ENCODE measurements at regions not wholly inside any gene's neighbourhood (a gene's known extent, or its start where the extent isn't known, plus 50 kb on each side); places are given as distances from the start of the nearest gene placed in this dataset.

GRCh38 chr2:174660984-174661675, 63.5 kb upstream of the WIPF1 start:
- no peaks in the 10 kb centered on the region for H3K9me3 ChIP-seq
- H3K4me3 ChIP-seq: no peak overlapping the region
- no peaks in the 10 kb centered on the region for H3K27me3 ChIP-seq
- intact Hi-C loops (cut with DNase I; ENCODE audit: low total_unique reads): no loop called here
- in situ Hi-C loops (cut with MboI; ENCODE audit: low pct_ligation_motif_present in 1 of 4, low pct_unique_long_range_greater_than_20kb in 1 of 4, low sequenced_read_pairs in 3 of 4): no loop called here
- H3K27ac ChIP-seq: no peak overlapping the region
- H3K4me1 ChIP-seq: peaks cover 0 to 24% (median 16%) of the 10 kb centered on the region in 4 donors
- no peak for DNase-seq
- 80 to 90% methylated on average over 1 to 9 of the region's 9 CpGs for WGBS, 2 donors (ENCODE audit: low coverage in 1 of 2)
- TF ChIP-seq POLR2AphosphoS5 (IDR thresholded peaks at IDR 0.05): no peak
- TF ChIP-seq CTCF (IDR thresholded peaks at IDR 0.05): no peak
- no peak for TF ChIP-seq POLR2A (IDR thresholded peaks at IDR 0.05)
- no peak for TF ChIP-seq EP300 (IDR thresholded peaks at IDR 0.05; ENCODE audit: low read depth)
- H3K36me3 ChIP-seq: no peaks in the 10 kb centered on the region

GRCh38 chr2:174659069-174659900, 61.7 kb upstream of the WIPF1 start:
- TF ChIP-seq EP300 (IDR thresholded peaks at IDR 0.05; ENCODE audit: low read depth): no peak
- TF ChIP-seq POLR2A (IDR thresholded peaks at IDR 0.05): no peak
- TF ChIP-seq POLR2AphosphoS5 (IDR thresholded peaks at IDR 0.05): no peak
- TF ChIP-seq CTCF (IDR thresholded peaks at IDR 0.05): no peak
- Histone ChIP-seq H3K36me3 (no peaks in the 10 kb centered on the region), H3K27ac (no peak overlapping the region), H3K9me3 (peaks cover 0 to 2% of the 10 kb centered on the region in 2 donors), H3K4me3 (no peak overlapping the region), H3K27me3 (no peaks in the 10 kb centered on the region), H3K4me1 (peaks cover 0 to 20% (median 15%) of the 10 kb centered on the region in 4 donors)
- no peak for DNase-seq
- WGBS, 2 donors (ENCODE audit: low coverage in 1 of 2): 68 to 83% methylated on average over 7 of the region's 7 CpGs
- in situ Hi-C loops (cut with MboI; ENCODE audit: low pct_ligation_motif_present in 1 of 4, low pct_unique_long_range_greater_than_20kb in 1 of 4, low sequenced_read_pairs in 3 of 4) (no loop called here), intact Hi-C loops (cut with DNase I; ENCODE audit: low total_unique reads) (no loop called here)

- Histone ChIP-seq H3K4me1 (no peaks in the 10 kb centered on the region), H3K9me3 (peaks cover 0 to 2% of the 10 kb centered on the region in 2 donors), H3K36me3 (no peaks in the 10 kb centered on the region), H3K4me3 (no peak overlapping the region), H3K27me3 (no peaks in the 10 kb centered on the region), H3K27ac (no peak overlapping the region)
- in situ Hi-C loops (cut with MboI; ENCODE audit: low pct_ligation_motif_present in 1 of 4, low pct_unique_long_range_greater_than_20kb in 1 of 4, low sequenced_read_pairs in 3 of 4) (no loop called here), intact Hi-C loops (cut with DNase I; ENCODE audit: low total_unique reads) (no loop called here)
- TF ChIP-seq POLR2A (IDR thresholded peaks at IDR 0.05) (no peak), EP300 (IDR thresholded peaks at IDR 0.05; ENCODE audit: low read depth) (no peak), CTCF (IDR thresholded peaks at IDR 0.05) (no peak), POLR2AphosphoS5 (IDR thresholded peaks at IDR 0.05) (no peak)
- DNase-seq: no peak
These were observed 59.1 kb upstream of the WIPF1 start for GRCh38 chr2:174656676-174657176.

GRCh38 chr2:174656035-174656434, 58.4 kb upstream of the WIPF1 start:
- in situ Hi-C loops (cut with MboI; ENCODE audit: low pct_ligation_motif_present in 1 of 4, low pct_unique_long_range_greater_than_20kb in 1 of 4, low sequenced_read_pairs in 3 of 4) (no loop called here), intact Hi-C loops (cut with DNase I; ENCODE audit: low total_unique reads) (no loop called here)
- TF ChIP-seq POLR2AphosphoS5 (IDR thresholded peaks at IDR 0.05) (no peak), POLR2A (IDR thresholded peaks at IDR 0.05) (no peak), CTCF (IDR thresholded peaks at IDR 0.05) (no peak), EP300 (IDR thresholded peaks at IDR 0.05; ENCODE audit: low read depth) (no peak)
- Histone ChIP-seq H3K4me1 (no peaks in the 10 kb centered on the region), H3K36me3 (no peaks in the 10 kb centered on the region), H3K9me3 (peaks cover 0 to 2% of the 10 kb centered on the region in 2 donors), H3K27ac (no peak overlapping the region), H3K4me3 (no peak overlapping the region), H3K27me3 (no peaks in the 10 kb centered on the region)
- no peak for DNase-seq
